DOHH2 (cell line): ENCODE measurements at regions not wholly inside any gene's neighbourhood (a gene's known extent, or its start where the extent isn't known, plus 50 kb on each side); places are given as distances from the start of the nearest gene placed in this dataset.
"Not testable (repeated sequence)": the region's sequence is repeated elsewhere in the genome, so short reads cannot be mapped to it uniquely, and the experiment has no call there.

Experiments
- H3F3A ChIP-seq: fragments of 200-600 bp; sonication (generic), shearing (Covaris generic); 2 replicates; pipeline ENCODE4 v1.6.0; 2016; ENCODE audit warnings: antibody characterized with exemption, mild to moderate bottlenecking; ENCODE audit not compliant: control insufficient read depth, insufficient read depth
- H3K27ac ChIP-seq: fragments of 200-600 bp; sonication (generic); 2 replicates; pipeline ENCODE4 v1.5.1; 2014; ENCODE audit warnings: low read depth, mild to moderate bottlenecking, low read length, moderate library complexity
- H3K27me3 ChIP-seq: fragments of 200-600 bp; sonication (generic); 2 replicates; pipeline ENCODE4 v1.6.1; 2014; ENCODE audit warnings: mild to moderate bottlenecking, low read length, mixed read lengths; ENCODE audit not compliant: control insufficient read depth
- H3K36me3 ChIP-seq: fragments of 200-600 bp; sonication (generic); 2 replicates; pipeline ENCODE4 v1.6.1; 2014; ENCODE audit warnings: mild to moderate bottlenecking, low read length, moderate library complexity, mixed read lengths; ENCODE audit not compliant: control insufficient read depth
- H3K4me1 ChIP-seq: fragments of 200-600 bp; sonication (generic); 2 replicates; pipeline ENCODE4 v1.6.1; 2014; ENCODE audit warnings: mild to moderate bottlenecking, low read length, mixed read lengths; ENCODE audit not compliant: control insufficient read depth
- H3K4me2 ChIP-seq: fragments of 200-600 bp; sonication (generic); 2 replicates; pipeline ENCODE4 v1.6.0; 2014; ENCODE audit warnings: mild to moderate bottlenecking, low read length, moderate library complexity
- H3K4me3 ChIP-seq: fragments of 200-600 bp; sonication (generic); 2 replicates; pipeline ENCODE4 v1.5.1; 2014; ENCODE audit warnings: mild to moderate bottlenecking, low read length, mixed read lengths
- H3K79me2 ChIP-seq: fragments of 200-600 bp; sonication (generic); 2 replicates; pipeline ENCODE4 v1.6.1; 2014; ENCODE audit warnings: mild to moderate bottlenecking, low read length, mixed read lengths; ENCODE audit not compliant: control insufficient read depth
- H3K9me2 ChIP-seq: fragments of 200-600 bp; sonication (generic); replicated peaks from 2 replicates; pipeline ENCODE4 v1.6.1; 2014; ENCODE audit warnings: mild to moderate bottlenecking, low read length, mixed read lengths; ENCODE audit not compliant: control insufficient read depth
- H3K9me3 ChIP-seq: fragments of 200-600 bp; sonication (generic); 2 replicates; pipeline ENCODE4 v1.6.1; 2014; ENCODE audit warnings: antibody characterized with exemption, low read length, mixed read lengths; ENCODE audit not compliant: control insufficient read depth, insufficient read depth
- H4K20me1 ChIP-seq: fragments of 200-600 bp; sonication (generic); 2 replicates; pipeline ENCODE4 v1.6.0; 2014; ENCODE audit warnings: low read depth, mild to moderate bottlenecking, antibody characterized with exemption, low read length, moderate library complexity; ENCODE audit not compliant: control insufficient read depth, insufficient read depth
- CTCF ChIP-seq: fragments of 200-600 bp; sonication (generic); IDR thresholded peaks from one replicate; pipeline ENCODE4 v1.5.1; 2014; ENCODE audit warnings: antibody characterized with exemption, mild to moderate bottlenecking, low read depth, low read length; ENCODE audit not compliant: poor library complexity, severe bottlenecking
- EZH2phosphoT487 ChIP-seq: fragments of 200-600 bp; sonication (generic); IDR thresholded peaks from 2 replicates; pipeline ENCODE4 v1.6.1; 2017; ENCODE audit warnings: borderline replicate concordance, mild to moderate bottlenecking, antibody characterized with exemption, low read length, moderate library complexity, mixed read lengths

- Histone ChIP-seq H3K9me2 (no peaks in the 10 kb centered on the region), H3K27me3 (no peaks in the 10 kb centered on the region), H4K20me1 (no peaks in the 10 kb centered on the region), H3K36me3 (no peaks in the 10 kb centered on the region), H3K27ac (no peak overlapping the region), H3K79me2 (no peaks in the 10 kb centered on the region), H3K4me1 (no peaks in the 10 kb centered on the region), H3K9me3 (no peaks in the 10 kb centered on the region; the same call in 1 of the 2 replicates), H3K4me2 (no peak overlapping the region), H3F3A (no peaks in the 10 kb centered on the region), H3K4me3 (no peak overlapping the region)
- TF ChIP-seq CTCF (no peak), EZH2phosphoT487 (no peak)
Measured at GRCh38 chr20:61094581-61094980, 157.5 kb upstream of the CDH4 start.

- H4K20me1 ChIP-seq = no peaks in the 10 kb centered on the region
- peaks cover 8% of the 10 kb centered on the region for H3K9me3 ChIP-seq
- no peaks in the 10 kb centered on the region; the same call in 1 of the 2 replicates for H3F3A ChIP-seq
- no peaks in the 10 kb centered on the region for H3K4me1 ChIP-seq
- H3K79me2 ChIP-seq = no peaks in the 10 kb centered on the region
- no peak for TF ChIP-seq CTCF
- TF ChIP-seq EZH2phosphoT487 = no peak
- H3K4me2 ChIP-seq = no peak overlapping the region
- H3K27me3 ChIP-seq = no peaks in the 10 kb centered on the region
- no peak overlapping the region for H3K27ac ChIP-seq
- H3K4me3 ChIP-seq = no peak overlapping the region
- no peaks in the 10 kb centered on the region for H3K36me3 ChIP-seq
- H3K9me2 ChIP-seq = no peaks in the 10 kb centered on the region
Measured at GRCh38 chr20:61096463-61096862, 155.6 kb upstream of the CDH4 start.

GRCh38 chr20:61099806-61100205 is 152.3 kb upstream of the CDH4 start:
- TF ChIP-seq CTCF (no peak), EZH2phosphoT487 (no peak)
- no peak overlapping the region for H3K27ac ChIP-seq
- no peak overlapping the region for H3K4me2 ChIP-seq
- H3K4me3 ChIP-seq = no peak overlapping the region
- no peaks in the 10 kb centered on the region for H3K36me3 ChIP-seq
- H3F3A ChIP-seq = no peaks in the 10 kb centered on the region; the same call in 1 of the 2 replicates
- no peaks in the 10 kb centered on the region for H3K4me1 ChIP-seq
- H3K79me2 ChIP-seq = no peaks in the 10 kb centered on the region
- H3K9me2 ChIP-seq = no peaks in the 10 kb centered on the region
- H3K27me3 ChIP-seq = no peaks in the 10 kb centered on the region
- no peaks in the 10 kb centered on the region for H4K20me1 ChIP-seq
- H3K9me3 ChIP-seq = peaks cover 17% of the 10 kb centered on the region

- no peaks in the 10 kb centered on the region for H4K20me1 ChIP-seq
- no peak overlapping the region for H3K27ac ChIP-seq
- no peaks in the 10 kb centered on the region for H3K79me2 ChIP-seq
- H3K4me2 ChIP-seq = no peak overlapping the region
- no peak for TF ChIP-seq EZH2phosphoT487
- no peak for TF ChIP-seq CTCF
- no peaks in the 10 kb centered on the region for H3K4me1 ChIP-seq
- no peak overlapping the region for H3K4me3 ChIP-seq
- H3K9me2 ChIP-seq = no peaks in the 10 kb centered on the region
- H3F3A ChIP-seq = no peaks in the 10 kb centered on the region; the same call in 1 of the 2 replicates
- no peaks in the 10 kb centered on the region for H3K27me3 ChIP-seq
- no peaks in the 10 kb centered on the region for H3K36me3 ChIP-seq
- peaks cover 17% of the 10 kb centered on the region for H3K9me3 ChIP-seq
Measured at GRCh38 chr20:61100489-61100888, 151.6 kb upstream of the CDH4 start.

- not testable (repeated sequence) for H3K9me2 ChIP-seq, H3K79me2 ChIP-seq, H3K4me2 ChIP-seq, H4K20me1 ChIP-seq, H3K27ac ChIP-seq, H3F3A ChIP-seq, H3K4me1 ChIP-seq, H3K36me3 ChIP-seq, H3K4me3 ChIP-seq, H3K27me3 ChIP-seq
- H3K9me3 ChIP-seq = peaks cover 17% of the 10 kb centered on the region
Measured at GRCh38 chr20:61101321-61101720, 150.7 kb upstream of the CDH4 start.
